ENCODE measurements at regions not wholly inside any gene's neighbourhood (a gene's known extent, or its start where the extent isn't known, plus 50 kb on each side); places are given as distances from the start of the nearest gene placed in this dataset.

DNA sequence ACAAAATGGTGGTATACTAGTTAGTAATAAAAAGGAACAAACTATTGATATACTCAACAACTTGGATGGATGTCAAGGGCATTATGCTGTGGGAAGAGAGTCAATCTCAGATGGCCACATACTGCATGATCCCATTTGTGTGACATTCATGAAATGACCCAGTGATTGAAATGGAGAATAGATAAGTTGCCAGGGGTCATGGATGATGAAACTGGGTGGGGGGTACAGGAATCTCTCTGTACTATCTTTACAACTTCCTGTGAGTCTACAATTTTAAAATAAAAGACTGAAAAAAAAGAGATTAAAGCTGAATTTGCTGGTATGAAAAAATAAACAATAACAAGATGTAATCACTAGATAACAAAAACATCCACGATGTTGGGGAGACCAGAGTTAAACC, 70.5 kb upstream of the CDYL2 start (continued):
- TF ChIP-seq, protein P1, sequence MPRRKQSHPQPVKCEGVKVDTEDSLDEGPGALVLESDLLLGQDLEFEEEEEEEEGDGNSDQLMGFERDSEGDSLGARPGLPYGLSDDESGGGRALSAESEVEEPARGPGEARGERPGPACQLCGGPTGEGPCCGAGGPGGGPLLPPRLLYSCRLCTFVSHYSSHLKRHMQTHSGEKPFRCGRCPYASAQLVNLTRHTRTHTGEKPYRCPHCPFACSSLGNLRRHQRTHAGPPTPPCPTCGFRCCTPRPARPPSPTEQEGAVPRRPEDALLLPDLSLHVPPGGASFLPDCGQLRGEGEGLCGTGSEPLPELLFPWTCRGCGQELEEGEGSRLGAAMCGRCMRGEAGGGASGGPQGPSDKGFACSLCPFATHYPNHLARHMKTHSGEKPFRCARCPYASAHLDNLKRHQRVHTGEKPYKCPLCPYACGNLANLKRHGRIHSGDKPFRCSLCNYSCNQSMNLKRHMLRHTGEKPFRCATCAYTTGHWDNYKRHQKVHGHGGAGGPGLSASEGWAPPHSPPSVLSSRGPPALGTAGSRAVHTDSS (tag by site-specific recombination; IDR thresholded peaks at IDR 0.05), result no peak
- TF ChIP-seq ZSCAN23 (tag by site-specific recombination; IDR thresholded peaks at IDR 0.05) (no peak), ZNF549 (tag by site-specific recombination; IDR thresholded peaks at IDR 0.05) (no peak), ZNF175 (tag by site-specific recombination; IDR thresholded peaks at IDR 0.05) (no peak), YY2 (tag by site-specific recombination; IDR thresholded peaks at IDR 0.05) (no peak), ZNF132 (tag by site-specific recombination; IDR thresholded peaks at IDR 0.05; ENCODE audit: borderline replicate concordance) (no peak), ZBTB17 (tag by site-specific recombination; IDR thresholded peaks at IDR 0.05) (no peak)

DNA sequence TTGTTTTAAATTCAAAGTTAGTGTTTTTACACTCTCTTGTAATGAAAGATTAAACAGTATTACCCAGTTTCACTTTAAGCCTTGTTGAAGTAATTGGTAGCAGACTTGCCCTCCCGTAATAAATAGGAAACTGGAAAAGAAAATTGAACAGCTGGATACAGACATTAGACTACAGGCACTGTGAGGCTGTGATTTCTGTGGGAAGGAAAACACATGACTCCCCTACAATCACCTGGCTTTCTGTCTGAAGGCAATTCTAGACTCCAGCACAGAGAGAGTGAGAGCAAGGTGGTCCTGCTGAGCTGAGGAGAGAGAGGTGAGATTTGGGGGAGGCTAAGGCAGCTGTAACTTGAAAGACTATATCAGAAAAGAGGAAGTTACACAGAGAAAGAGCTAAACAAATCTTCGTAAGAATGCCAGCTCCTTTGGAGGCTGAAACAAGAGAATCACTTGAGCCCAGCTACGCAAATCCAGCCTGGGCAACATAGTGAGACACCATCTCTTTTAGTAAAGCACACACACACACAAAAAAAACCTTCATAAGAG, 57.8 kb upstream of the CDYL2 start:
- CTCF ChIA-PET, result interaction anchor here (1.4 kb wide), 1 partner anchor 62 kb away, joined by 3 read pairs; no protein-coding TSS in a partner anchor
- POLR2A ChIA-PET, result no interaction called here
- no peak overlapping the region for H3K4me3 ChIP-seq (ENCODE audit: low read depth, low read length)
- no peak overlapping the region for H3K27ac ChIP-seq (ENCODE audit: extremely low read depth, low read depth, low read length)
- H3K4me1 ChIP-seq (ENCODE audit: control insufficient read depth, insufficient read depth, low read length), result no peaks in the 10 kb centered on the region
- no peak for TF ChIP-seq ZNF629 (tag by site-specific recombination; IDR thresholded peaks at IDR 0.05)
- no peak for TF ChIP-seq GFI1B (tag by site-specific recombination; IDR thresholded peaks at IDR 0.05)
- no peak for TF ChIP-seq ZNF558 (tag by site-specific recombination; IDR thresholded peaks at IDR 0.05)
- TF ChIP-seq ZNF37A (tag by site-specific recombination; IDR thresholded peaks at IDR 0.05), result no peak
- TF ChIP-seq ZNF600 (tag by site-specific recombination; IDR thresholded peaks at IDR 0.05), result no peak
- no peak for TF ChIP-seq BCL11B (tag by site-specific recombination; IDR thresholded peaks at IDR 0.05; ENCODE audit: low read depth)
- TF ChIP-seq, protein P2, sequence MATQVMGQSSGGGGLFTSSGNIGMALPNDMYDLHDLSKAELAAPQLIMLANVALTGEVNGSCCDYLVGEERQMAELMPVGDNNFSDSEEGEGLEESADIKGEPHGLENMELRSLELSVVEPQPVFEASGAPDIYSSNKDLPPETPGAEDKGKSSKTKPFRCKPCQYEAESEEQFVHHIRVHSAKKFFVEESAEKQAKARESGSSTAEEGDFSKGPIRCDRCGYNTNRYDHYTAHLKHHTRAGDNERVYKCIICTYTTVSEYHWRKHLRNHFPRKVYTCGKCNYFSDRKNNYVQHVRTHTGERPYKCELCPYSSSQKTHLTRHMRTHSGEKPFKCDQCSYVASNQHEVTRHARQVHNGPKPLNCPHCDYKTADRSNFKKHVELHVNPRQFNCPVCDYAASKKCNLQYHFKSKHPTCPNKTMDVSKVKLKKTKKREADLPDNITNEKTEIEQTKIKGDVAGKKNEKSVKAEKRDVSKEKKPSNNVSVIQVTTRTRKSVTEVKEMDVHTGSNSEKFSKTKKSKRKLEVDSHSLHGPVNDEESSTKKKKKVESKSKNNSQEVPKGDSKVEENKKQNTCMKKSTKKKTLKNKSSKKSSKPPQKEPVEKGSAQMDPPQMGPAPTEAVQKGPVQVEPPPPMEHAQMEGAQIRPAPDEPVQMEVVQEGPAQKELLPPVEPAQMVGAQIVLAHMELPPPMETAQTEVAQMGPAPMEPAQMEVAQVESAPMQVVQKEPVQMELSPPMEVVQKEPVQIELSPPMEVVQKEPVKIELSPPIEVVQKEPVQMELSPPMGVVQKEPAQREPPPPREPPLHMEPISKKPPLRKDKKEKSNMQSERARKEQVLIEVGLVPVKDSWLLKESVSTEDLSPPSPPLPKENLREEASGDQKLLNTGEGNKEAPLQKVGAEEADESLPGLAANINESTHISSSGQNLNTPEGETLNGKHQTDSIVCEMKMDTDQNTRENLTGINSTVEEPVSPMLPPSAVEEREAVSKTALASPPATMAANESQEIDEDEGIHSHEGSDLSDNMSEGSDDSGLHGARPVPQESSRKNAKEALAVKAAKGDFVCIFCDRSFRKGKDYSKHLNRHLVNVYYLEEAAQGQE (tag by site-specific recombination; IDR thresholded peaks at IDR 0.05), result no peak
- no peak for TF ChIP-seq FEZF1 (tag by site-specific recombination; IDR thresholded peaks at IDR 0.05)
- no peak for TF ChIP-seq KLF8 (tag by site-specific recombination; IDR thresholded peaks at IDR 0.05)
- TF ChIP-seq ZNF366 (tag by site-specific recombination; conservative IDR thresholded peaks at IDR 0.05), result no peak
- no peak for TF ChIP-seq ZNF214 (tag by site-specific recombination; IDR thresholded peaks at IDR 0.05; ENCODE audit: borderline replicate concordance)
- no peak for TF ChIP-seq ZNF23 (tag by site-specific recombination; IDR thresholded peaks at IDR 0.05; ENCODE audit: borderline replicate concordance)
- TF ChIP-seq YY1 (tag by site-specific recombination; IDR thresholded peaks at IDR 0.05), result no peak
- no peak for TF ChIP-seq SCRT2 (tag by site-specific recombination; IDR thresholded peaks at IDR 0.05)
- TF ChIP-seq ZBTB7A (tag by site-specific recombination; IDR thresholded peaks at IDR 0.05; ENCODE audit: low read depth), result no peak
- no peaks in the 10 kb centered on the region for H3K9me3 ChIP-seq (ENCODE audit: control insufficient read depth, insufficient read depth, low read depth, low read length)
- no peaks in the 10 kb centered on the region for H3K36me3 ChIP-seq (ENCODE audit: control insufficient read depth in 2 of 2, insufficient read depth in 1 of 2, low read length in 2 of 2)

Measured in HEK293 (cell line).